Endodermal cell (in vitro differentiated cells): ENCODE measurements at regions not wholly inside any gene's neighbourhood (a gene's known extent, or its start where the extent isn't known, plus 50 kb on each side); places are given as distances from the start of the nearest gene placed in this dataset.

Experiments
- DNase-seq: peaks from one replicate; pipeline ENCODE4 v3.0.0-alpha.2; 2017
- H3K27ac ChIP-seq: 2 replicates; pipeline ENCODE4 v1.5.1; 2013; ENCODE audit warnings: mild to moderate bottlenecking, low read depth, low read length, moderate library complexity
- H3K27me3 ChIP-seq: 2 replicates; pipeline ENCODE4 v1.6.1; 2013; ENCODE audit warnings: mild to moderate bottlenecking, low read length, moderate library complexity; ENCODE audit not compliant: insufficient read depth, control insufficient read depth, poor library complexity, severe bottlenecking
- H3K36me3 ChIP-seq: 2 replicates; pipeline ENCODE4 v1.7.0; 2013; ENCODE audit warnings: mild to moderate bottlenecking, low read length, moderate library complexity; ENCODE audit not compliant: control insufficient read depth, insufficient read depth
- H3K4me1 ChIP-seq: one replicate; pipeline ENCODE4 v1.7.0; 2013; ENCODE audit warnings: low read length; ENCODE audit not compliant: control insufficient read depth, insufficient read depth
- H3K4me3 ChIP-seq: 2 replicates; pipeline ENCODE4 v1.5.1; 2013; ENCODE audit warnings: mild to moderate bottlenecking, low read length, moderate library complexity
- H3K9ac ChIP-seq: 2 replicates; pipeline ENCODE4 v1.6.1; 2013; ENCODE audit warnings: mild to moderate bottlenecking, low read length, moderate library complexity; ENCODE audit not compliant: poor library complexity, severe bottlenecking; ENCODE audit errors: extremely low read depth
- H3K9me3 ChIP-seq: 2 replicates; pipeline ENCODE4 v1.6.1; 2013; ENCODE audit warnings: mild to moderate bottlenecking, low read length, moderate library complexity; ENCODE audit not compliant: control insufficient read depth
- H3K27ac Mint-ChIP-seq: 2 replicates; pipeline ENCODE4 v1.8.0; 2020; ENCODE audit warnings: mixed read lengths
- H3K27me3 Mint-ChIP-seq: 2 replicates; pipeline ENCODE4 v1.8.0; 2021; ENCODE audit warnings: mild to moderate bottlenecking, mixed read lengths; ENCODE audit not compliant: insufficient read depth
- H3K36me3 Mint-ChIP-seq: 2 replicates; pipeline ENCODE4 v1.8.0; 2020; ENCODE audit warnings: low read depth, mixed read lengths
- H3K4me1 Mint-ChIP-seq: 2 replicates; pipeline ENCODE4 v1.8.0; 2020; ENCODE audit warnings: mixed read lengths
- H3K4me3 Mint-ChIP-seq: 2 replicates; pipeline ENCODE4 v1.8.0; 2020; ENCODE audit warnings: mild to moderate bottlenecking, moderate library complexity, mixed read lengths
- H3K9me3 Mint-ChIP-seq: 2 replicates; pipeline ENCODE4 v1.8.0; 2020; ENCODE audit warnings: mild to moderate bottlenecking, mixed read lengths
- CTCF ChIP-seq: fragments of 200-600 bp; sonication (generic); conservative IDR thresholded peaks from 2 replicates; pipeline ENCODE4 v1.5.0; 2021; ENCODE audit warnings: antibody characterized with exemption, mild to moderate bottlenecking
- WGBS, 2 experiments: methylation state at CpG; one replicate each; pipeline versions ENCODE4 v1.1.5 to v1.1.7; 2013; ENCODE audit warnings: missing lambda C conversion rate in 2 of 2, mixed read lengths in 1 of 2; ENCODE audit not compliant: insufficient coverage in 1 of 2, insufficient read length in 1 of 2; 5-methylcytosine and 5-hydroxymethylcytosine counted together

GRCh38 chr10:78706256-78706655 lies 362.5 kb upstream of the ZMIZ1 start:
- Mint-ChIP-seq H3K9me3 (no peaks in the 10 kb centered on the region), H3K4me1 (no peaks in the 10 kb centered on the region), H3K4me3 (no peak overlapping the region), H3K36me3 (no peaks in the 10 kb centered on the region), H3K27me3 (peaks cover 13% of the 10 kb centered on the region), H3K27ac (no peak overlapping the region)
- Histone ChIP-seq H3K9me3 (no peaks in the 10 kb centered on the region), H3K9ac (no peak overlapping the region), H3K27me3 (no peaks in the 10 kb centered on the region), H3K4me3 (no peak overlapping the region), H3K4me1 (no peaks in the 10 kb centered on the region), H3K27ac (no peak overlapping the region), H3K36me3 (no peaks in the 10 kb centered on the region)
- no peak for TF ChIP-seq CTCF
- 100% methylated on average over 2 of the region's 2 CpGs for whole genome bisulfite sequencing, 2 experiments
- DNase-seq = no peak

GRCh38 chr10:78706726-78707540 lies 361.8 kb upstream of the ZMIZ1 start:
- no peaks in the 10 kb centered on the region for H3K9me3 Mint-ChIP-seq
- no peak for TF ChIP-seq CTCF
- H3K4me1 Mint-ChIP-seq = no peaks in the 10 kb centered on the region
- no peak for DNase-seq
- H3K27me3 ChIP-seq = no peaks in the 10 kb centered on the region
- no peaks in the 10 kb centered on the region for H3K36me3 ChIP-seq
- H3K36me3 Mint-ChIP-seq = no peaks in the 10 kb centered on the region
- H3K27me3 Mint-ChIP-seq = peaks cover 17% of the 10 kb centered on the region
- H3K27ac Mint-ChIP-seq = no peak overlapping the region
- H3K27ac ChIP-seq = no peak overlapping the region
- H3K9me3 ChIP-seq = no peaks in the 10 kb centered on the region
- H3K4me3 ChIP-seq = no peak overlapping the region
- WGBS, 2 experiments = 90 to 91% methylated on average over 4 to 5 of the region's 5 CpGs
- H3K4me1 ChIP-seq = no peaks in the 10 kb centered on the region
- H3K4me3 Mint-ChIP-seq = no peak overlapping the region
- no peak overlapping the region for H3K9ac ChIP-seq

- 92 to 95% methylated on average over 3 to 4 of the region's 4 CpGs for WGBS, 2 experiments
- no peak for TF ChIP-seq CTCF
- H3K27ac ChIP-seq = no peak overlapping the region
- no peak overlapping the region for H3K4me3 Mint-ChIP-seq
- H3K4me3 ChIP-seq = no peak overlapping the region
- no peaks in the 10 kb centered on the region for H3K4me1 ChIP-seq
- H3K9me3 ChIP-seq = no peaks in the 10 kb centered on the region
- no peaks in the 10 kb centered on the region for H3K9me3 Mint-ChIP-seq
- DNase-seq = no peak
- H3K27me3 Mint-ChIP-seq = peaks cover 17% of the 10 kb centered on the region
- H3K9ac ChIP-seq = no peak overlapping the region
- no peaks in the 10 kb centered on the region for H3K4me1 Mint-ChIP-seq
- no peaks in the 10 kb centered on the region for H3K36me3 ChIP-seq
- H3K27me3 ChIP-seq = no peaks in the 10 kb centered on the region
- H3K27ac Mint-ChIP-seq = no peak overlapping the region
- no peaks in the 10 kb centered on the region for H3K36me3 Mint-ChIP-seq
These were observed 361.0 kb upstream of the ZMIZ1 start for GRCh38 chr10:78707745-78708144.
